ENCODE measurements at regions not wholly inside any gene's neighbourhood (a gene's known extent, or its start where the extent isn't known, plus 50 kb on each side); places are given as distances from the start of the nearest gene placed in this dataset.

DNA sequence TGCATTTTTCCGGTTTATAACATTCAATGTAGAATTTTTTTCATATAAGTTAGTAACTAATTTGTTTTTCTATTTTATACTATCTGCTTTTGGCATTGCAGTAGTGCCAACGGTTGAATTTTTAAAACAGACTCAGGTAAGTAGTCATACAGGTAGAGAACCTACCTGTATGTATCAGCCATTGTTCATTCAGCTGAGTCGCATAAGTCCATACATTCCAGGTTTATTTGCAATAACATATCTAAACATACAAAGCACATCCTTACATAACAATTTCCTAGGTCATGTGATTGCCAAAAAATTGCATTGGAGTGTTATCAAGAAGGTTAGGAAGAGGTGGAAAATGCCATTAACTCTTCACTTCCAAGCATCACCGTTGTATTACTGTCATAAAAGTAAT is 1059.3 kb upstream of the CNTN5 start:
- no peak for TF ChIP-seq POLR2AphosphoS5 (IDR thresholded peaks at IDR 0.05)
- TF ChIP-seq, protein P1, sequence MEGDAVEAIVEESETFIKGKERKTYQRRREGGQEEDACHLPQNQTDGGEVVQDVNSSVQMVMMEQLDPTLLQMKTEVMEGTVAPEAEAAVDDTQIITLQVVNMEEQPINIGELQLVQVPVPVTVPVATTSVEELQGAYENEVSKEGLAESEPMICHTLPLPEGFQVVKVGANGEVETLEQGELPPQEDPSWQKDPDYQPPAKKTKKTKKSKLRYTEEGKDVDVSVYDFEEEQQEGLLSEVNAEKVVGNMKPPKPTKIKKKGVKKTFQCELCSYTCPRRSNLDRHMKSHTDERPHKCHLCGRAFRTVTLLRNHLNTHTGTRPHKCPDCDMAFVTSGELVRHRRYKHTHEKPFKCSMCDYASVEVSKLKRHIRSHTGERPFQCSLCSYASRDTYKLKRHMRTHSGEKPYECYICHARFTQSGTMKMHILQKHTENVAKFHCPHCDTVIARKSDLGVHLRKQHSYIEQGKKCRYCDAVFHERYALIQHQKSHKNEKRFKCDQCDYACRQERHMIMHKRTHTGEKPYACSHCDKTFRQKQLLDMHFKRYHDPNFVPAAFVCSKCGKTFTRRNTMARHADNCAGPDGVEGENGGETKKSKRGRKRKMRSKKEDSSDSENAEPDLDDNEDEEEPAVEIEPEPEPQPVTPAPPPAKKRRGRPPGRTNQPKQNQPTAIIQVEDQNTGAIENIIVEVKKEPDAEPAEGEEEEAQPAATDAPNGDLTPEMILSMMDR (IDR thresholded peaks at IDR 0.05) = no peak
- no peak for TF ChIP-seq POLR2A (IDR thresholded peaks at IDR 0.05)

All from breast epithelium (tissue), 3 donors.